ENCODE measurements at regions not wholly inside any gene's neighbourhood (a gene's known extent, or its start where the extent isn't known, plus 50 kb on each side); places are given as distances from the start of the nearest gene placed in this dataset.
A peak's percentile ranks its signal among the peaks of the same experiment; 100 is the strongest.

- TF ChIP-seq, protein P1, sequence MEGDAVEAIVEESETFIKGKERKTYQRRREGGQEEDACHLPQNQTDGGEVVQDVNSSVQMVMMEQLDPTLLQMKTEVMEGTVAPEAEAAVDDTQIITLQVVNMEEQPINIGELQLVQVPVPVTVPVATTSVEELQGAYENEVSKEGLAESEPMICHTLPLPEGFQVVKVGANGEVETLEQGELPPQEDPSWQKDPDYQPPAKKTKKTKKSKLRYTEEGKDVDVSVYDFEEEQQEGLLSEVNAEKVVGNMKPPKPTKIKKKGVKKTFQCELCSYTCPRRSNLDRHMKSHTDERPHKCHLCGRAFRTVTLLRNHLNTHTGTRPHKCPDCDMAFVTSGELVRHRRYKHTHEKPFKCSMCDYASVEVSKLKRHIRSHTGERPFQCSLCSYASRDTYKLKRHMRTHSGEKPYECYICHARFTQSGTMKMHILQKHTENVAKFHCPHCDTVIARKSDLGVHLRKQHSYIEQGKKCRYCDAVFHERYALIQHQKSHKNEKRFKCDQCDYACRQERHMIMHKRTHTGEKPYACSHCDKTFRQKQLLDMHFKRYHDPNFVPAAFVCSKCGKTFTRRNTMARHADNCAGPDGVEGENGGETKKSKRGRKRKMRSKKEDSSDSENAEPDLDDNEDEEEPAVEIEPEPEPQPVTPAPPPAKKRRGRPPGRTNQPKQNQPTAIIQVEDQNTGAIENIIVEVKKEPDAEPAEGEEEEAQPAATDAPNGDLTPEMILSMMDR (conservative IDR thresholded peaks at IDR 0.05; ENCODE audit: low read length): no peak
- no peak for DNase-seq (ENCODE audit: low read depth)
- no peak overlapping the region for H3K4me3 ChIP-seq (ENCODE audit: low read length)
Observed at GRCh38 chr2:12603781-12604295, 112.9 kb upstream of the TRIB2 start.

DNA sequence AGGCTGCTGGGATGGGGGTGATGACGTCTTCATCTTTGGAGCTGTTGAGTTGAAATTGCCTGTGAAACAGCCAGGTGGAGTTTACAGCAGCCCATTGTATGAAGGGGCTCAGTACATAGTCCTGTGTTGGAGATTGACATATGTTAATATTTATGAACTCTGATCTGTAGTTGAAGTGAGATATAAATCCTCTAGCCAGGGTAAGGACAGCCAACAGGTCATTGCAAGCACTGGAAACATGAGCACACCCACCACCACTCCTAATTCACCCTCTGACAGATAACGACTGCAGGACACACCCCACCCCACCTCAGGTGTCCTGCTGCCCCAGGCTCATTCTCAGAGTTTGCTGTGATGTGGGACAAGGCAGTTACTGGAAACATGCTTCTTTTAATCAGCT is 112.4 kb upstream of the TRIB2 start:
- DNase-seq (ENCODE audit: low read depth): no peak

DNA sequence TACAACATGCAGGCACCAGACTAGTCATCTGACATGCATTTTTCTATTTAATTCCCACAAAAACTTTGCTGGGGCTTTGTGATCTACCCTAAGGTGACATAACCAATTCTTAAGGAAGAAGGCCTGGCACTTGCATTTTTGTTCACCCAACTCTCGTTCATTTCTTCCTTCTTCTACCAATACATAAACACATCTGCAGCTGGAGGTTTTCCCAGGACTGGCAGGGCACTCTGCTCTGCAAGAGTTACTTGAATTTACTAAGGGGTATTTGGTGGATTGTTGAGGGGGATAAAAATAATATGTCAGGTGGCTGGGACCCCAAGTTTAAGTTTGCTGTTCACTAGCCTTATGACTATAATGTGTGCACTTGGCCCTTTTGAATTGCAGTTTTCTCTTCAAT is 111.4 kb upstream of the TRIB2 start:
- no peak for DNase-seq (ENCODE audit: low read depth)
- no peak overlapping the region for H3K4me3 ChIP-seq (ENCODE audit: low read length)
- TF ChIP-seq, protein P1 (conservative IDR thresholded peaks at IDR 0.05; ENCODE audit: low read length): no peak

More for the DNA sequence above, 112.4 kb upstream of the TRIB2 start:
- TF ChIP-seq, protein P1 (conservative IDR thresholded peaks at IDR 0.05; ENCODE audit: low read length): no peak
- H3K4me3 ChIP-seq (ENCODE audit: low read length): no peak overlapping the region

GRCh38 chr2:12605936-12606335 is 110.8 kb upstream of the TRIB2 start:
- H3K4me3 ChIP-seq (ENCODE audit: low read length): no peak overlapping the region
- DNase-seq (ENCODE audit: low read depth): peak; percentile 11
- TF ChIP-seq, protein P1 (conservative IDR thresholded peaks at IDR 0.05; ENCODE audit: low read length): no peak

GRCh38 chr2:12606472-12607000 is 110.2 kb upstream of the TRIB2 start:
- TF ChIP-seq, protein P1 (conservative IDR thresholded peaks at IDR 0.05; ENCODE audit: low read length): peak; percentile 34
- H3K4me3 ChIP-seq (ENCODE audit: low read length): no peak overlapping the region; the same call in 1 of the 2 replicates
- DNase-seq (ENCODE audit: low read depth): peak; percentile 54

GRCh38 chr2:12607971-12608370 is 108.8 kb upstream of the TRIB2 start:
- no peak overlapping the region for H3K4me3 ChIP-seq (ENCODE audit: low read length)
- peak; percentile 9 for DNase-seq (ENCODE audit: low read depth)
- TF ChIP-seq, protein P1 (conservative IDR thresholded peaks at IDR 0.05; ENCODE audit: low read length): no peak

GRCh38 chr2:12610314-12610713 is 106.4 kb upstream of the TRIB2 start:
- TF ChIP-seq, protein P1 (conservative IDR thresholded peaks at IDR 0.05; ENCODE audit: low read length): no peak
- no peak overlapping the region for H3K4me3 ChIP-seq (ENCODE audit: low read length)
- DNase-seq (ENCODE audit: low read depth): no peak

Measured in AG10803 (cell line).